ENCODE measurements at regions not wholly inside any gene's neighbourhood (a gene's known extent, or its start where the extent isn't known, plus 50 kb on each side); places are given as distances from the start of the nearest gene placed in this dataset.
"Not testable (repeated sequence)": the region's sequence is repeated elsewhere in the genome, so short reads cannot be mapped to it uniquely, and the experiment has no call there.

DNA sequence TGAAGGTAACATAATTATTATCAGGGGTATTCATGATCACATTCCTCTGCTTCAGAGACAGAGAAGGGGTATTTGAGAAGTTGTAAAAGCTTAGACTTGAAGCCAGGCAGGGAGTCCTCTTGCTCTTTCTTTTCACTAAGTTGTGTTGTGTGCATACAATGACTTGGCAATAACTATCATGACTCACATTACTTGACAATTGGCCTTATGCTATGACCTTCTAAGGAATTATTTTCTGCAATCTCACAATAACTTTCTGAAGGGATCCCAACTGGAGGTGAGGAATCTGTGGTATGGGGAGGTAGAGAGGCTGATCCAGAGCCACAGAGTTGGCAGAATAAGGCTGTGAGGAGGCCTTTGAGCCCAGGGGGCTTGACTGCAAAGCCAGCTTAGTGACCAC is 622.3 kb downstream of the MTRR start:
- no peak for DNase-seq

- no peak for DNase-seq
Measured at GRCh38 chr5:8493176-8493575, 624.2 kb downstream of the MTRR start.

DNA sequence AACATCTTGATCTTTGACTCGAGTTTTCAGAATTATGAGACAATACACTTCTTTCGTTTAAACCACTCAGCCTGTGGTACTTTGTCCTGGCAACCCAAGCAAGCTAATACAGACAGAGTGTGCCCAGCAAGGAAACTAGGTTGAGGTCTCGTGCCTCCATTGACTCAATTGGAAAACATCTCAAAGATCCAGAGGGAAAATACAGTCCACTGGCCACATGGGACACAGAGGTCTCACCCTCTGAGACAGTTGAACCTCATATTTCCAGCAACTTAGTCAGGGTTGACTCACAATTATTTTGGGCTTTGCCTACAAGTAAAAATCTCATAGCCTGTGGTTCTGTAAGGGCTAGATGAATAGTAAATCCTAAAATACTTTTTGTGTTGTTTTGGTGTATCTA is 631.5 kb downstream of the MTRR start:
- DNase-seq: no peak

GRCh38 chr5:8505196-8505595 is 636.2 kb downstream of the MTRR start:
- DNase-seq: no peak

- no peak for DNase-seq
Measured at GRCh38 chr5:8508231-8508630, 639.3 kb downstream of the MTRR start.

GRCh38 chr5:8516356-8516755 is 647.4 kb downstream of the MTRR start:
- no peak for DNase-seq

DNA sequence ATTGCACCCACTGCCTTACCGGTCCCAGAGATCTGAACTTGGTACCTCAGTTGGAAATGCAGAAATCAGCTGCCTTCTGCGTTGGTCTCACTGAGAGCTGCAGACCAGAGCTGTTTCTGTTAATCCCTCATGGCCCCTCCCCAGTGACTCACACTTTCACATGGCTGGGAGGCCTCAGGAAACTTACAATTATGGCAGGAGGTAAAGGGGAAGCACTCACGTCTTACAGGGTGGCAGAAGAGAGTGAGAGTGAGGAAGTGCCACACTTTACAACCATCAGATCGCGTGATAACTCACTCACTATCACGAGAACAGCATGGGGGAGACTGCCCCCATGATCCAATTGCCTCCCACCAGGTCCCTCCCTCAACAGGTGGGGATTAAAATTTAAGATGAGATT is 648.5 kb downstream of the MTRR start:
- no peak for DNase-seq

DNA sequence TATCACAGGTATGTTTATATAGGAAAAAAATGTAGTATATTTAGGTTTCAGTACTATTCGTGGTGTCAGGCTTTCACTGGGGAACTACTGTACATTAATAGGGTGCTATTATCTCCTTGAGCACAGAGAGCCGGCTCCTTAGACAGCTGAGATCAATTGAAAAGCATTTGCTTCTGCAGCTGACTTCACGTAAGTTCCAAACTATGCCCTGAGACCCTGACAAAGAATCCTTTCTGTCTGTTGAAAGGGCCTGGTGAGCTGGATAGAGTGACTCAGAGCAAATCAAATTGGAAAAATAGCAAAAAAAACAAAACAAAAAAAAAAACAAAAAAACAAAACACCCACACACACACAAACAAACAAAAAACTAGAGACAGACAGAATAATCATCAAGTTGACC is 652.0 kb downstream of the MTRR start:
- DNase-seq: no peak

- DNase-seq: no peak
Measured at GRCh38 chr5:8521991-8522390, 653.0 kb downstream of the MTRR start.

- no peak for DNase-seq
Measured at GRCh38 chr5:8522646-8523045, 653.7 kb downstream of the MTRR start.

DNA sequence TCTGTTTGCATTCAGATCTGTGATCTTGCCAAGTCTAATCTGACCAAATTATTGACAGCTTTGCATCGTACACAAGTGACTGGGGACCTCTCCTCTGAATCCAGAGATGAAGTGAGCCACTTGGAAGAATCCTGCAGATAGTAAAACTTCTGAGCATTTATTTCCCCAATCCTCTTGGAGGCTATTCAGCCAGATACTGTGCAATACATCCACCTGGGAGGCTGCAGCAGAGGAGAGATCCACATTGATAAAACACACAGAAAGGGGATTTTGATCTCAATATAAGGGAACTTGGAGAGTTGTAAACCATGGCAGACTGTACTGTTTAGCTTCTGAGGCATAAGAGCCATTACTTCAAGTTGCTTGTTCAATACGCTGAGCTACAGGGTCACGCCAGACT is 654.6 kb downstream of the MTRR start:
- no peak for DNase-seq

GRCh38 chr5:8525819-8526218 is 656.9 kb downstream of the MTRR start:
- DNase-seq: no peak

DNA sequence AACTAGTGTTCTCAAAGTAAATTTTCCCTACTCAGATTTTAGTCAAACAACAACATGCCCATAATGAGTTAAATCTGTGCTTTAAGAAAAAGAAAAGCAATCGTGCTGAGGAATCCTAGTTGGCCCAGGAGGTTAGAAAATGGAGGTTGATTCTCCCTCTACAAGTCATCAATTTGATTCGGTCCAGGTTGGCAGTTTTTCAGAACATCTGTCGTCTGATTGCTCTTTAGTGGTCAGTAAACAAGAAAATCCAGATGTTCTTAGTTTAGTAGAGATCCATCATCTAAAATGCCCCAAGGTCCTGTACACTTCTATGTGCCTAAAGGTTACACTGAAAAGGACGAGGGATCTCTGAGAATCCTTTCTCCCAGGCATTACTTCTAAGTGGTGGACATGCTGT is 659.2 kb downstream of the MTRR start:
- no peak for DNase-seq

DNA sequence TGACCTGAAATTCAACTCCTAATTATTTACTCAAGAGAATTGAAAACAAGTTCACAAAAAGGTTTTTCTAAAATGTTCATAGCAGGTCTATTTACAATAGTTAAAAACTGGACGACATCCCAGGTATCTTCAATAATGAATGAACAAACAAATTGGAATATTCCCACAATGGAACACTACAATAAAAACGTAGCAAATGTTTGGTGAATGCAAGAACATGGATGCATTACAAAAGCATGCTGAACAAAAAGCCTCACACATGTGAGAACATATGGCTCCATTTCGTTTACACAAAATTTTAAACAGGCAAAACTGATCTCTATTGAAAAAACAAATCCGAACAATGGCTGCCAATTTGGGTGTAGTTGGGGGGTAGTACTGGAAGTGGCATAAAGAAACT is 669.9 kb downstream of the MTRR start:
- DNase-seq: no peak

DNA sequence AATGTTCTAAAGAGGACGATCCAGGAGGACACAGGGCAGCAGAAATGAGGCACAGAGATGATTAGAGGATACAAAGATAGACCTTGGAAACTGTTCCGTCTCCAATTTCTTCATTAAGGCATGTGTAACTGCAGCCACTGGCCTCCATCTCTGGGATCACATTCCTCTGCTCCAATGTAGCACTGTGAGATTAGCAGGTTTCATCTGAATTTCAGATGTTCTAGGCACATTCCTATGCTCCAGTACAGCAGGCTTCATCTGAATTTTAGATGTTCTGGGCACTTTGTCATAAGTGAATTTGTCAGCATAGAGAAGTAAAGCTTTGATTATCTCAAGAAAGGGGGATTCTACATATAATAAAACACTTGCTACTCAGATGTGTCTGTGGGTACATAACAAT is 671.4 kb downstream of the MTRR start:
- no peak for DNase-seq

- no peak for DNase-seq
Measured at GRCh38 chr5:8550921-8551320, 682.0 kb downstream of the MTRR start.

DNA sequence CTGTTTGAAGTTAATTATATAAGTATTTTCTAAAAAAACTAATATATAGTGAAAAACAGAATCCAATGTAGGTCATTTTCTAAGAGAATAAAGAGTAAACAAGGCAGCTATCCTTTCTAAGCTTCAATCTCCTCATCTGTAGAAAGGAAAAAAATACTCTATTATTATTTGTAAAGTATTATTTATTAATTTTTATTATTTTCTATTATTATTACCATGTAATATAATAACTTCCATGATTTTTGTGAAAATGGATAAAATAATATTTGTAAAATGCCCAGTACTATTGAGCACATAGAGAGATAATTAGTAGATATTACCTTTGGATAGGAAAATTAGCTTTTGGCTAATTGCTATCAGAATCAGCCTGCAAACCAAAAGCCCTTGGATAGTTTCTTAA is 684.4 kb downstream of the MTRR start:
- no peak for DNase-seq

GRCh38 chr5:8557728-8558127 is 688.8 kb downstream of the MTRR start:
- DNase-seq: no peak

DNA sequence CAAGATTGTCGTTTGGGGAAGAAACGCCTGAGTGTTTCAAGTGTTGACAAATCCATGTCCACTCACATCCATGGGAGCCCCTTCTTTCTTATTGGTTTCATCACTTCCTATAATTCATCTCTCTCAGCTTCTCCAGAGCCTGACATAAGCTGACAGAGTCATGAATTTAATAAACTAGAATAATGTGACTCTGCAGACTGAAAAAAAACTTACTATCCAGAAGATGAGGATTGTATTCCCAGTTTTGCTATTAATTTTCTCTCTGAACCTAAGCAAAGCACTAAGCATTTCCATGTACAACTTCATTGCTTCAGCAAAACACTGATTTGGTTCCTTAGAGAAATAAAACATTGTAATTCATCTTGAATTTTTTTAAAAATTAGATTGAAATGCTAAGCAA is 691.8 kb downstream of the MTRR start:
- DNase-seq: no peak

DNA sequence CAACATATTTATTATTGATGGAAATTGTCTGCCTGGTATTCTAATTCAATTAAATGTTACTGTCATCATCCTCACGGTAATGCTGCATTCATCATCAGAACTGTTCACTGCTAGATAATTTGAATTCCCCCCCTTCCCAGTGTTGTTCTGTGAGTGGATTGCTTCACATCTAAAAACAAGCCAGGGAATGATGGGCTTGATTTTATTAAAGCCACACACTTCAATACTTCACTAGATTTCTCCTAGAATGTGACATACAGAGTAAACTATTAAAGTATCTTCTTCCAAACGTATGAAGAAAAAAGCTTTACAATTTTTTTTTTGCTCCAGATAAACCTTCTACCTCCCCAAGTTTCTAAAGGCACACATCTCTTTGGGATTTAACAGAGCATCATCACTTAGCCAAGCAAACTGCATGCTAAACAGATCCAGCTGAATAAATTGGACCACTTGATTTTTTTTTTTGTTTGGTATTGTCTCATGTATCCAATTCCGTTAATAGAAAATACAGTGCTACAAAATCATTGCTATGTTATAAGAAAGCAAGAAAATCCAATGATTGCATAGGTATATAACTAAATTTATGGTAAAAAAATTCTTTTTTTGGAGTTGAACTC is 692.4 kb downstream of the MTRR start:
- no peak for DNase-seq

DNA sequence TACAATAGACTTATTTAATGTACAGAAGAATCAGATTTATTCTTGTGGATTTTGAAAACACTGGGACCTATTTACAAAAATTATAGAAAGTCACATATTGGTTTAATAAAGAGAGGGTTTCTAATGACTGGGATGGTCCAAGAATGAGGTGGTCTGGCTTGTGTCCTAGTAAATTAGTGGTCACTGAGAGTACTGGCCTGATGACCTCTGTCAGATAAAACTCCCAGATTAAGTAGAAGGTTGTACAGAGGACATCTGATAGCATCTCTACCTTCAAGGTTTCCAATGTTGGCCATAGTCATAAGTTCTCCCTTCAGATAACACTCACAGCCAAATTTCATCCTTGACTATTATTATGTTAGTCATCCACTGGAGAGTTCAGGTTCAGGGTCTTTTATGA is 692.9 kb downstream of the MTRR start:
- no peak for DNase-seq

GRCh38 chr5:8563540-8563939 is 694.6 kb downstream of the MTRR start:
- DNase-seq: not testable (repeated sequence)

GRCh38 chr5:8568858-8569257 is 699.9 kb downstream of the MTRR start:
- no peak for DNase-seq

- no peak for DNase-seq
Measured at GRCh38 chr5:8570528-8570927, 701.6 kb downstream of the MTRR start.

DNA sequence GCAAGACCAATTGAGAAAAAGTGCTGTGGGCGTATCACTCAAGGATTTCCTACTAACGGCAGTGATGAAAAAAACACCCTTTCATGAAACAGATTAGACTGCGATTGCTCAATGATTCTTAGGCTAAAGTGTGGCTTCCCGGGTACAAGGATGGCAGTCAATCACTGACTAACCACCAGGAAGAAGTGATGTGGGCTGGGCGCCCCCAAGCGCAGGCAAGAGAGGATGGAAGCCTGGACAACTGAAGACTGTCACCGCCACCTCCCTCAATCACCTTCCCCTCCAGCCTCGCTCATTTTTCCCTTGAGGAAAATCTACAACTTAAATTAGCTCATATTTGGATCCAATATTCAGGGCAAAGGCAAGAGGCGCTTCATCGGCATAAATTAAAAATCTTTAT is 707.2 kb downstream of the MTRR start:
- DNase-seq: no peak

DNA sequence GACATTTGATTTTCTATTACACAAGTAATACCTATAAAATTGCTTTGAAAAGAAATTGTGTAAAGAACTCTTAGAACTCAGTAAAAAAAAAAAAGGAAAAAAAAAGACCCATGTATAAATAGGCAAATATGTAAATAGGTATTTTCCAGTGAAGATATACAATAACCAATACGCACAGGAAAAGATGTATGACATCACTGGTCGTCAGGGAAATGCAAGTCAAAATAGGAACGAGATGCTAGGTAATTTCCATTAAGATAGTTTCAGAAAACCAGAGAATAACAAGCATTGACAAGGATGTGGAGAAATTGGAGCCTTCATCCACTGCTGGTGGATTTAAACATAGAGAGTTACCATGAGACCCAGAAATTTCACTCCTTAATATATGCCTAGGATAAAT is 708.8 kb downstream of the MTRR start:
- DNase-seq: no peak

Data from DMS79 (cell line).